ENCODE measurements at regions not wholly inside any gene's neighbourhood (a gene's known extent, or its start where the extent isn't known, plus 50 kb on each side); places are given as distances from the start of the nearest gene placed in this dataset.
A peak's percentile ranks its signal among the peaks of the same experiment; 100 is the strongest.

- no peak for DNase-seq
These were observed 147.4 kb upstream of the STK17B start for GRCh38 chr2:196318517-196319377.

GRCh38 chr2:196322973-196323810 lies 151.8 kb upstream of the STK17B start:
- DNase-seq, result no peak

- DNase-seq, result no peak
These were observed 152.8 kb upstream of the STK17B start for GRCh38 chr2:196324211-196324610.

- DNase-seq, result no peak
These were observed 156.8 kb upstream of the STK17B start for GRCh38 chr2:196328088-196328680.

- DNase-seq, result no peak
These were observed 158.6 kb upstream of the STK17B start for GRCh38 chr2:196329959-196330358.

- peak; percentile 51 for DNase-seq
These were observed 159.3 kb upstream of the STK17B start for GRCh38 chr2:196330645-196331044.

GRCh38 chr2:196331143-196331542 lies 159.8 kb upstream of the STK17B start:
- DNase-seq, result no peak

- no peak for DNase-seq
These were observed 160.5 kb upstream of the STK17B start for GRCh38 chr2:196331851-196332250.

- no peak for DNase-seq
These were observed 162.0 kb upstream of the STK17B start for GRCh38 chr2:196333397-196333796.

- no peak for DNase-seq
These were observed 163.3 kb upstream of the STK17B start for GRCh38 chr2:196334710-196335109.

GRCh38 chr2:196335221-196335634 lies 163.8 kb upstream of the STK17B start:
- DNase-seq, result no peak

- no peak for DNase-seq
These were observed 164.8 kb upstream of the STK17B start for GRCh38 chr2:196336207-196336606.

- no peak for DNase-seq
These were observed 165.3 kb upstream of the STK17B start for GRCh38 chr2:196336715-196337114.

- no peak for DNase-seq
These were observed 166.0 kb upstream of the STK17B start for GRCh38 chr2:196337208-196337953.

- DNase-seq, result no peak
These were observed 167.1 kb upstream of the STK17B start for GRCh38 chr2:196338440-196338839.

GRCh38 chr2:196341277-196341841 lies 170.0 kb upstream of the STK17B start:
- no peak for DNase-seq

- no peak for DNase-seq
These were observed 173.0 kb upstream of the STK17B start for GRCh38 chr2:196344397-196344796.

- DNase-seq, result no peak
These were observed 182.3 kb upstream of the STK17B start for GRCh38 chr2:196353717-196354116.

- no peak for DNase-seq
These were observed 182.8 kb upstream of the STK17B start for GRCh38 chr2:196354186-196354585.

- DNase-seq, result no peak
These were observed 185.0 kb upstream of the STK17B start for GRCh38 chr2:196356332-196356731.

- DNase-seq, result no peak
These were observed 189.3 kb upstream of the STK17B start for GRCh38 chr2:196360650-196361049.

- no peak for DNase-seq
These were observed 190.4 kb upstream of the STK17B start for GRCh38 chr2:196361606-196362326.

Data from NCI-H1092 (cell line).